ENCODE measurements at regions not wholly inside any gene's neighbourhood (a gene's known extent, or its start where the extent isn't known, plus 50 kb on each side); places are given as distances from the start of the nearest gene placed in this dataset.

- no peak for DNase-seq (ENCODE audit: low read depth)
- TF ChIP-seq CTCF (IDR thresholded peaks at IDR 0.05; ENCODE audit: insufficient read depth, low read depth, low read length, missing control alignments): no peak
- no peak overlapping the region for H3K4me3 ChIP-seq (ENCODE audit: low read depth, low read length)
Measured at GRCh38 chr12:91387461-91388134, 205.0 kb upstream of the DCN start.

- DNase-seq (ENCODE audit: low read depth): no peak
- no peak overlapping the region for H3K4me3 ChIP-seq (ENCODE audit: low read depth, low read length)
- TF ChIP-seq CTCF (IDR thresholded peaks at IDR 0.05; ENCODE audit: insufficient read depth, low read depth, low read length, missing control alignments): no peak
Measured at GRCh38 chr12:91384806-91385205, 202.2 kb upstream of the DCN start.

- H3K4me3 ChIP-seq (ENCODE audit: low read depth, low read length): no peak overlapping the region
- no peak for TF ChIP-seq CTCF (IDR thresholded peaks at IDR 0.05; ENCODE audit: insufficient read depth, low read depth, low read length, missing control alignments)
- DNase-seq (ENCODE audit: low read depth): no peak
Measured at GRCh38 chr12:91384366-91384765, 201.7 kb upstream of the DCN start.

GRCh38 chr12:91383099-91383498, 200.5 kb upstream of the DCN start:
- H3K4me3 ChIP-seq (ENCODE audit: low read depth, low read length): no peak overlapping the region
- DNase-seq (ENCODE audit: low read depth): no peak
- TF ChIP-seq CTCF (IDR thresholded peaks at IDR 0.05; ENCODE audit: insufficient read depth, low read depth, low read length, missing control alignments): no peak

GRCh38 chr12:91382081-91382543, 199.5 kb upstream of the DCN start:
- DNase-seq (ENCODE audit: low read depth): peak; percentile 88
- TF ChIP-seq CTCF (IDR thresholded peaks at IDR 0.05; ENCODE audit: insufficient read depth, low read depth, low read length, missing control alignments): peak; percentile 81
- H3K4me3 ChIP-seq (ENCODE audit: low read depth, low read length): peak overlapping the region; percentile 42

- peak overlapping the region; percentile 42 for H3K4me3 ChIP-seq (ENCODE audit: low read depth, low read length)
- peak; percentile 55 for DNase-seq (ENCODE audit: low read depth)
- no peak for TF ChIP-seq CTCF (IDR thresholded peaks at IDR 0.05; ENCODE audit: insufficient read depth, low read depth, low read length, missing control alignments)
Measured at GRCh38 chr12:91381309-91381804, 198.7 kb upstream of the DCN start.

GRCh38 chr12:91380631-91381030, 198.0 kb upstream of the DCN start:
- H3K4me3 ChIP-seq (ENCODE audit: low read depth, low read length): no peak overlapping the region
- no peak for DNase-seq (ENCODE audit: low read depth)
- TF ChIP-seq CTCF (IDR thresholded peaks at IDR 0.05; ENCODE audit: insufficient read depth, low read depth, low read length, missing control alignments): no peak
